ENCODE measurements at regions not wholly inside any gene's neighbourhood (a gene's known extent, or its start where the extent isn't known, plus 50 kb on each side); places are given as distances from the start of the nearest gene placed in this dataset.
A peak's percentile ranks its signal among the peaks of the same experiment; 100 is the strongest.
"Not testable (repeated sequence)": the region's sequence is repeated elsewhere in the genome, so short reads cannot be mapped to it uniquely, and the experiment has no call there.

DNA sequence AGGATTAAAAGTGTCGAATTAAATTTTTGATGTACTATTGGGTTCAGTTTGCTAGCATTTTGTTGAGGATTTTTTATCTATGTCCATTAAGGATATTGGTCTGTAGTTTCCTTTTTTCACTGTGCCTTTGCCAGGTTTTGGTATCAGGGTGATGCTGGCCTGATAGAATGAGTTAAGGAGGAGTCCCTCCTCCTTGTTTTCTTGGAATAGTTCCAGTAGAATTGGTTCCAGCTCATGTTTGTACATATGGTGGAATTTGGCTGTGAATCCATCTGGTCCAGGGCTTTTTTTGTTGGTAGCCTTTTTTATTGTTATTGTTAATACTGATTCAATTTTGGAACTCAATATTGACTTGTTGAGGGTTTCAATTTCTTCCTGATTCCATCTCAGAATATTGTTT is 141.8 kb downstream of the SIM1 start:
- no peak overlapping the region for H3K4me3 ChIP-seq (ENCODE audit: low read depth, low read length)
- DNase-seq (ENCODE audit: low read depth): no peak

- no peak for DNase-seq (ENCODE audit: low read depth)
- no peak overlapping the region for H3K4me3 ChIP-seq (ENCODE audit: low read depth, low read length)
These were observed 144.0 kb downstream of the SIM1 start for GRCh38 chr6:100320686-100321085.

DNA sequence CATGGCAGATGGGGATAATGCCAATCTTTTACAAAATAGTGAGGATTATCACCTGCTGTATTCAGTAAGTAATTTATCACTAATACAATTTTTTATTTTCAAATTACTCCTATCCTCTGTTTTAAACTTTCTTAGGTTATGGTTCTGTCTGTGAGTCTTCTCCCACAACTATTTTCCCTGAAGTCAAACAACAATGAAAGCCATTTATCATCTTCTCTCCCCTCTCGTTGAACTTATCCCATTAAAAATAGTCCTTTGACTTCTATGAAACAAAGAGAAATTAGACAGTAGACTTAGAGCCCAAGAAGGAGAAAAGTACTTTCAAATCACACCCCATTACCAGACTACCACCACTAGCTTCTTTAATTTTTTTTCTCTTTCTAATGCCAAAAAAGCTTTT is 147.7 kb downstream of the SIM1 start:
- no peak for DNase-seq (ENCODE audit: low read depth)
- no peak overlapping the region for H3K4me3 ChIP-seq (ENCODE audit: low read depth, low read length)

DNA sequence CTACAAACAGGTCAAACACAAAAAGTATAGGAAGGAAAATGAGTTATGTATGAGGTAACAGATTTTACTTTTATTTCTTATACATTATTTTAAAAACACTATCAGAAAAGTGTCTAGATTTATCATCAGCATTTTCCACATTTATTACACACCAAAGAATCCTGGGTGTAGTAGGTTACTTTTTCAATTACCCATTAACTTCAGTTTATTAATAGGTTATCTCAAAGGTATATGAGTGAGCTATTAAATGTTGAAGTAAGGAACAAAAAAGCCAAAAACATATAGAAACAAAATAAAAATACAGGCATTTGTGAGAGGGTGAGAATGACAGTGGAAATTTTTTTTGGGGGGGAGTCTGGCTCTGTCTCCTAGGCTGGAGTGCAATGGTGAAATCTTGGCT is 150.5 kb downstream of the SIM1 start:
- DNase-seq (ENCODE audit: low read depth): no peak
- H3K4me3 ChIP-seq (ENCODE audit: low read depth, low read length): no peak overlapping the region

GRCh38 chr6:100311707-100312251 is 152.9 kb downstream of the SIM1 start:
- H3K4me3 ChIP-seq (ENCODE audit: low read depth, low read length): no peak overlapping the region
- peak; percentile 17 for DNase-seq (ENCODE audit: low read depth)

- no peak overlapping the region for H3K4me3 ChIP-seq (ENCODE audit: low read depth, low read length)
- peak; percentile 36 for DNase-seq (ENCODE audit: low read depth)
These were observed 155.5 kb downstream of the SIM1 start for GRCh38 chr6:100309174-100309573.

DNA sequence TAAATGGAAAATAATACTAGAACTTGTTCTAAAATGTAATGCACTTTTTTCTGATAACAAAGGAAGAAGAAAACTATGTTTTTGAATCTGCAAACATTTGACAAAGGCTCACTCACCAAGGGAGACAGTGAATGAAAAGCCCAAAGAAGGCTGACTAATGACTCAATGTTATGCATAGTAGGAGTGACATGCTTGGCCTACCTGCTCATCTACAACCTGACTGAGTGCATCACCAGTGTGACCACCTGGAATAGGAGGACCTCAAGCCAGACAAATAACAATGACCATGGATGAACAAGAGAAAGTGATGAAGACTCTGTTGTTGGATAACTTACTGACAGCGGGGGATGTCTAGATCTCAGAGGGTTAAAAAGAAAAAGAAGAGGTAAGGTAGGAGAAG is 157.2 kb downstream of the SIM1 start:
- H3K4me3 ChIP-seq (ENCODE audit: low read depth, low read length): no peak overlapping the region
- no peak for DNase-seq (ENCODE audit: low read depth)

- DNase-seq (ENCODE audit: low read depth): no peak
- H3K4me3 ChIP-seq (ENCODE audit: low read depth, low read length): no peak overlapping the region
These were observed 159.4 kb downstream of the SIM1 start for GRCh38 chr6:100305209-100305869.

DNA sequence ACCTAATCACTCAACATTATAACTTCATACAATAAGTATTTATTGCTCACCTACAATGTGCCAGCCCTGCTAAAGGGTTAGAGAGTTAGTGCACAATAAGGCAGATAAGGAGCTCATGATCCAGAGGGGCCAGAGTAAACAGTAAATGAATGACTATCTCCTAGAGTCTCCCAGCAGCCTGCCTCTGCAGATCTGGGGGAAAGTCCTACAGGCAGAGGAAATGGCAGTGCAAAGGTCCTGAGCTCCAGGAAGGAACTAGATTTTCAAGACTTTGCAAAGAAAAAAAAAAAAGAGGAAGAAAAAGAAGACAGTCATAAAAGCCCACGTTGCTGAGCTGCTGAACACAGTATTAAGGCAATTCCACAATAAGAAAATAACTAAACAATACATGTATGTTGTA is 160.1 kb downstream of the SIM1 start:
- H3K4me3 ChIP-seq (ENCODE audit: low read depth, low read length): no peak overlapping the region
- DNase-seq (ENCODE audit: low read depth): no peak

GRCh38 chr6:100301731-100302130 is 163.0 kb downstream of the SIM1 start:
- no peak for DNase-seq (ENCODE audit: low read depth)
- H3K4me3 ChIP-seq (ENCODE audit: low read depth, low read length): no peak overlapping the region

GRCh38 chr6:100300221-100300736 is 164.4 kb downstream of the SIM1 start:
- DNase-seq (ENCODE audit: low read depth): peak; percentile 89
- H3K4me3 ChIP-seq (ENCODE audit: low read depth, low read length): no peak overlapping the region

DNA sequence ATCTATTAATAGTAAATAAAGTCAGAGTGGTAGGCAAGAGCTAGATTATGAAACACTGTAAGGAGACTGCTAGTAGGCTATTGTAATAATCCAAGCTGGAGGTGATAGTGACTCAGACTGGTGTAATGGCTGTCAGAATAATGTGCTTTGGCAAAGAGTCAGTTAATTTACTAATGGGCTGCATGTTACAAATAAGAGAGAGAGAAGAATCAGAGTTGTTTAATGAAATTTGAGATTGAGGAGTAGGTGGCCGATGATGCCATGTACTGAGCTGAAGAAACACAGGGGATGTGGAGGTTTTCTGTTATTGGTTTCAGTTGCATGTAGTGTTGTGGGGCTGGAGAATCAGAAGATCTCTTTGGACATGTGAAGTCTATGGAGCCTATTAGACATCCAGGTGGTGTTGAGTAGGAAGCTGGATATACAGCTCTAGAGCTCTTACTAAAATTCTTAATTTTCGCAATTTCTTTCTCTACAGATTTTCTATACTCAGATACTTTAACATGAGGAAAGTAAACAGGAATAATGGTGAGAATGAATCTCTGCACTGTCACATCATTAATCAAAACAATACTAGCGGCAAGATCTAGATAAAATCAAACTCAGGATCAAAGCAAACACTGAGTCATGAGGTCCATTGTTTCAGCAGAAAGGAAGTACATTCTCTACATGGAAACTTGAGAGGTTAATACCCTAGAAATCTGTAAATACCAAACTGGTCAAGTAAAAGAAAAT is 167.7 kb downstream of the SIM1 start:
- H3K4me3 ChIP-seq (ENCODE audit: low read depth, low read length): no peak overlapping the region
- peak; percentile 88 for DNase-seq (ENCODE audit: low read depth)

DNA sequence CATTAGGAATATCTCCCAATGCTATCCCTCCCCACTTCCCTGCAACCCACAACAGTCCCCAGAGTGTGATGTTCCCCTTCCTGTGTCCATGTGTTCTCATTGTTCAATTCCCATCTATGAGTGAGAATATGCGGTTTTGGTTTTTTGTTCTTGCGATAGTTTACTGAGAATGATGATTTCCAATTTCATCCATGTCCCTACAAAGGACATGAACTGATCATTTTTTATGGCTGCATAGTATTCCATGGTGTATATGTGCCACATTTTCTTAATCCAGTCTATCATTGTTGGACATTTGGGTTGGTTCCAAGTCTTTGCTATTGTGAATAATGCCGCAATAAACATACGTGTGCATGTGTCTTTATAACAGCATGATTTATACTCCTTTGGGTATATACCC is 169.5 kb downstream of the SIM1 start:
- H3K4me3 ChIP-seq (ENCODE audit: low read depth, low read length); DNase-seq (ENCODE audit: low read depth): not testable (repeated sequence)

GRCh38 chr6:100289285-100289684 is 175.4 kb downstream of the SIM1 start:
- H3K4me3 ChIP-seq (ENCODE audit: low read depth, low read length): no peak overlapping the region
- no peak for DNase-seq (ENCODE audit: low read depth)

GRCh38 chr6:100288311-100288710 is 176.4 kb downstream of the SIM1 start:
- no peak for DNase-seq (ENCODE audit: low read depth)
- H3K4me3 ChIP-seq (ENCODE audit: low read depth, low read length): no peak overlapping the region

DNA sequence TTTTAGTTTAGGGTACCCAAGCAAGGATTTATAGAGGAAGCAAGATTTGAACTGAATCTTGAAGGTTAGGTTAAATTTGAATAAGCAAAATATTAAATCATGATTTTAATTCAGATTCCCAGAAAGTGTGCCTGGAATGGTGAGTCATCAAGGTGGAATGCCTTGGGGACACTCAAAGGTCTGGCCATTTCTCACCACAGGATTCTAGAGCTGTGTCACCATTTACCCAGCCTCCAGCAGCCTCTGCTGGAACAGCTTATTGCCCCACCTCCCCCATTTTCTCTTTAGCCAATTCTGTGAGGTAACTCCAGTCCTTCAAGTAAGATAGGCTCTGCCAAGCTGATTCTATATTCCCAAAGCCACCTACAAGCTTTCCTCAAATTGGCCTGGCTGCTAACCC is 181.4 kb downstream of the SIM1 start:
- DNase-seq (ENCODE audit: low read depth): peak; percentile 43
- H3K4me3 ChIP-seq (ENCODE audit: low read depth, low read length): no peak overlapping the region

GRCh38 chr6:100281471-100281901 is 183.2 kb downstream of the SIM1 start:
- DNase-seq (ENCODE audit: low read depth): no peak
- peak overlapping the region; percentile 30 for H3K4me3 ChIP-seq (ENCODE audit: low read depth, low read length)

DNA sequence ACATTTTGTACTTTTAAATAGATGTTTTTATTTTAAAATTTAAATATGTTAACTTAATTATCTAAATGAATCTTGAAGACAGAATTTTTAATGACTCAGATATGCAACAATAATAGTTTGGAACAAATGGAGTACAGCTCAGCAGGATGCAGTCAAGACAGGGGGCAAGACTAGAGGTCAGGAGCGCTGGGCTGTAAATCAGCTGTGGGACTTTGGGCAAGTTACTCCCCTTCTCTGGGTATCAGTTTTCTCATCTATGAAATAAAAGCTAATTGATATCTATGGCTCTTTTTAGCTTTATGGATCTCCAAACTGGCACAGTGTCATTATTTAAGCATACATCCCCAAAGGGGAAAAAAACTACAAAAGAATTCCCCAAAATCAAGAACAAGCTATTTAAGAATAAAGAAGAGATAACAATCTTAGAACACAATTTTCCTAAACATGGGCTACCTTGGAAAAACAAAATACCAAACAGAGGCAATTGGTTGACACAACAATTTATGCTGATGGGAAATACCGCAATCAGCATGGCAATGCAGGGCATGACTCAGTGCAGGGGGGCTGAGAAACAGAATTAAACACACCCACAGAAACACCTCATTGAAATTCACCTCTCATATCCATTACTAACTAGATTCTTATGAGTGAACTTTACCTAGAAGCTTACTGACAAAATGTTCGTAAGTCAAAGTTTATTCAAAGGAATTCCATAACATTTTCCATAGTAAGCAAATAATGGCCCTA is 188.2 kb downstream of the SIM1 start:
- H3K4me3 ChIP-seq (ENCODE audit: low read depth, low read length): no peak overlapping the region
- no peak for DNase-seq (ENCODE audit: low read depth)

GRCh38 chr6:100274147-100274546 is 190.6 kb downstream of the SIM1 start:
- no peak for DNase-seq (ENCODE audit: low read depth)
- no peak overlapping the region for H3K4me3 ChIP-seq (ENCODE audit: low read depth, low read length)

- DNase-seq (ENCODE audit: low read depth): no peak
- no peak overlapping the region for H3K4me3 ChIP-seq (ENCODE audit: low read depth, low read length)
These were observed 193.1 kb downstream of the SIM1 start for GRCh38 chr6:100271625-100272024.
